ENCODE measurements at regions not wholly inside any gene's neighbourhood (a gene's known extent, or its start where the extent isn't known, plus 50 kb on each side); places are given as distances from the start of the nearest gene placed in this dataset.

GRCh38 chr10:123526356-123527064 lies 139.6 kb upstream of the GPR26 start:
- Mint-ChIP-seq H3K9me3 (no peaks in the 10 kb centered on the region), H3K27me3 (no peaks in the 10 kb centered on the region), H3K36me3 (ENCODE audit: low read depth) (no peaks in the 10 kb centered on the region), H3K4me3 (no peak overlapping the region), H3K27ac (no peak overlapping the region), H3K4me1 (no peaks in the 10 kb centered on the region)
- DNase-seq, result no peak
- intact Hi-C loops (cut with micrococcal nuclease), result no loop called here

GRCh38 chr10:123527151-123527550 lies 139.0 kb upstream of the GPR26 start:
- intact Hi-C loops (cut with micrococcal nuclease), result no loop called here
- H3K27ac Mint-ChIP-seq, result no peak overlapping the region

GRCh38 chr10:123529146-123529760 lies 136.9 kb upstream of the GPR26 start:
- no peak overlapping the region for H3K4me3 Mint-ChIP-seq
- H3K27me3 Mint-ChIP-seq, result peaks cover 11% of the 10 kb centered on the region
- H3K4me1 Mint-ChIP-seq, result no peaks in the 10 kb centered on the region
- H3K36me3 Mint-ChIP-seq (ENCODE audit: low read depth), result no peaks in the 10 kb centered on the region
- intact Hi-C loops (cut with micrococcal nuclease), result no loop called here
- no peak overlapping the region for H3K27ac Mint-ChIP-seq
- no peak for DNase-seq
- peaks cover 9% of the 10 kb centered on the region for H3K9me3 Mint-ChIP-seq

More at GRCh38 chr10:123527151-123527550, 139.0 kb upstream of the GPR26 start:
- H3K36me3 Mint-ChIP-seq (ENCODE audit: low read depth), result no peaks in the 10 kb centered on the region
- peaks cover 2% of the 10 kb centered on the region for H3K9me3 Mint-ChIP-seq
- no peak overlapping the region for H3K4me3 Mint-ChIP-seq
- peaks cover 1% of the 10 kb centered on the region for H3K27me3 Mint-ChIP-seq
- no peaks in the 10 kb centered on the region for H3K4me1 Mint-ChIP-seq
- no peak for DNase-seq

- H3K4me3 Mint-ChIP-seq, result no peak overlapping the region
- no peaks in the 10 kb centered on the region for H3K4me1 Mint-ChIP-seq
- intact Hi-C loops (cut with micrococcal nuclease), result no loop called here
- no peaks in the 10 kb centered on the region for H3K36me3 Mint-ChIP-seq (ENCODE audit: low read depth)
- H3K27ac Mint-ChIP-seq, result no peak overlapping the region
- peaks cover 11% of the 10 kb centered on the region for H3K27me3 Mint-ChIP-seq
- no peak for DNase-seq
- peaks cover 9% of the 10 kb centered on the region for H3K9me3 Mint-ChIP-seq
These were observed 135.8 kb upstream of the GPR26 start for GRCh38 chr10:123530166-123530870.

- Mint-ChIP-seq H3K4me3 (no peak overlapping the region), H3K27ac (no peak overlapping the region), H3K4me1 (no peaks in the 10 kb centered on the region), H3K9me3 (peaks cover 9% of the 10 kb centered on the region), H3K36me3 (ENCODE audit: low read depth) (no peaks in the 10 kb centered on the region), H3K27me3 (peaks cover 22% of the 10 kb centered on the region)
- intact Hi-C loops (cut with micrococcal nuclease), result no loop called here
- DNase-seq, result no peak
These were observed 130.8 kb upstream of the GPR26 start for GRCh38 chr10:123535386-123535785.

GRCh38 chr10:123536176-123536845 lies 129.8 kb upstream of the GPR26 start:
- Mint-ChIP-seq H3K4me3 (no peak overlapping the region), H3K27me3 (peaks cover 22% of the 10 kb centered on the region), H3K27ac (no peak overlapping the region), H3K36me3 (ENCODE audit: low read depth) (no peaks in the 10 kb centered on the region), H3K9me3 (peaks cover 9% of the 10 kb centered on the region), H3K4me1 (no peaks in the 10 kb centered on the region)
- intact Hi-C loops (cut with micrococcal nuclease), result no loop called here
- no peak for DNase-seq

- DNase-seq, result no peak
- Mint-ChIP-seq H3K4me3 (no peak overlapping the region), H3K36me3 (ENCODE audit: low read depth) (no peaks in the 10 kb centered on the region), H3K27ac (no peak overlapping the region), H3K27me3 (peaks cover 20% of the 10 kb centered on the region), H3K4me1 (no peaks in the 10 kb centered on the region), H3K9me3 (peaks cover 6% of the 10 kb centered on the region)
- intact Hi-C loops (cut with micrococcal nuclease), result no loop called here
These were observed 128.8 kb upstream of the GPR26 start for GRCh38 chr10:123537188-123537961.

GRCh38 chr10:123538401-123539320 lies 127.5 kb upstream of the GPR26 start:
- Mint-ChIP-seq H3K36me3 (ENCODE audit: low read depth) (no peaks in the 10 kb centered on the region), H3K4me3 (no peak overlapping the region), H3K4me1 (no peaks in the 10 kb centered on the region), H3K9me3 (no peaks in the 10 kb centered on the region), H3K27me3 (peaks cover 13% of the 10 kb centered on the region), H3K27ac (no peak overlapping the region)
- intact Hi-C loops (cut with micrococcal nuclease), result no loop called here
- no peak for DNase-seq

GRCh38 chr10:123544986-123545385 lies 121.2 kb upstream of the GPR26 start:
- intact Hi-C loops (cut with micrococcal nuclease), result no loop called here
- H3K4me1 Mint-ChIP-seq, result no peaks in the 10 kb centered on the region
- H3K4me3 Mint-ChIP-seq, result no peak overlapping the region
- peaks cover 11% of the 10 kb centered on the region for H3K27me3 Mint-ChIP-seq
- H3K9me3 Mint-ChIP-seq, result no peaks in the 10 kb centered on the region
- no peak for DNase-seq
- no peak overlapping the region for H3K27ac Mint-ChIP-seq
- H3K36me3 Mint-ChIP-seq (ENCODE audit: low read depth), result no peaks in the 10 kb centered on the region

- no peaks in the 10 kb centered on the region for H3K4me1 Mint-ChIP-seq
- DNase-seq, result no peak
- H3K9me3 Mint-ChIP-seq, result no peaks in the 10 kb centered on the region
- no peak overlapping the region for H3K4me3 Mint-ChIP-seq
- peaks cover 8% of the 10 kb centered on the region for H3K27me3 Mint-ChIP-seq
- intact Hi-C loops (cut with micrococcal nuclease), result no loop called here
- no peak overlapping the region for H3K27ac Mint-ChIP-seq
- H3K36me3 Mint-ChIP-seq (ENCODE audit: low read depth), result no peaks in the 10 kb centered on the region
These were observed 117.4 kb upstream of the GPR26 start for GRCh38 chr10:123548770-123549169.

- H3K4me3 Mint-ChIP-seq, result no peak overlapping the region
- intact Hi-C loops (cut with micrococcal nuclease), result no loop called here
- no peak for DNase-seq
- no peaks in the 10 kb centered on the region for H3K36me3 Mint-ChIP-seq (ENCODE audit: low read depth)
- no peaks in the 10 kb centered on the region for H3K9me3 Mint-ChIP-seq
- no peaks in the 10 kb centered on the region for H3K4me1 Mint-ChIP-seq
- no peak overlapping the region for H3K27ac Mint-ChIP-seq
- H3K27me3 Mint-ChIP-seq, result peaks cover 4% of the 10 kb centered on the region
These were observed 116.2 kb upstream of the GPR26 start for GRCh38 chr10:123549761-123550454.

- H3K36me3 Mint-ChIP-seq (ENCODE audit: low read depth), result no peaks in the 10 kb centered on the region
- DNase-seq, result no peak
- no peaks in the 10 kb centered on the region for H3K9me3 Mint-ChIP-seq
- no peak overlapping the region for H3K27ac Mint-ChIP-seq
- no peaks in the 10 kb centered on the region for H3K4me1 Mint-ChIP-seq
- no peak overlapping the region for H3K4me3 Mint-ChIP-seq
- intact Hi-C loops (cut with micrococcal nuclease), result no loop called here
- peaks cover under 1% of the 10 kb centered on the region for H3K27me3 Mint-ChIP-seq
These were observed 115.5 kb upstream of the GPR26 start for GRCh38 chr10:123550675-123551096.

Data from activated CD4-positive, alpha-beta T cell treated with anti-CD3 and anti-CD28 coated beads, Interleukin-2, amount 10 ng/mL, durations not matched to agents 24 days and 14 days (primary cell).